Activated CD4-positive, alpha-beta T cell treated with anti-CD3 and anti-CD28 coated beads, Interleukin-2, amount 10 ng/mL, durations not matched to agents 7 days and 5 days (primary cell): ENCODE measurements at regions not wholly inside any gene's neighbourhood (a gene's known extent, or its start where the extent isn't known, plus 50 kb on each side); places are given as distances from the start of the nearest gene placed in this dataset.
A peak's percentile ranks its signal among the peaks of the same experiment; 100 is the strongest.

Experiments
- CTCF ChIA-PET: fragments of 350-600 bp; sonication (Branson Sonifier 250); formaldehyde crosslinking; loops from one replicate; lab custom pipeline; 2021; ENCODE audit warnings: antibody characterized with exemption; lab: Charles Lee
- POLR2A ChIA-PET: fragments of 350-600 bp; sonication (Branson Sonifier 250); formaldehyde crosslinking; loops from one replicate; lab custom pipeline; 2021; ENCODE audit warnings: antibody characterized with exemption; lab: Charles Lee
- DNase-seq: peaks from one replicate; pipeline ENCODE4 v3.0.0-alpha.2; 2020
- H3K27ac Mint-ChIP-seq: one replicate; pipeline ENCODE4 v1.8.0; 2021; ENCODE audit warnings: mild to moderate bottlenecking, moderate library complexity, mixed read lengths
- H3K27me3 Mint-ChIP-seq: one replicate; pipeline ENCODE4 v1.8.0; 2021; ENCODE audit warnings: mixed read lengths
- H3K36me3 Mint-ChIP-seq: one replicate; pipeline ENCODE4 v1.8.0; 2021; ENCODE audit warnings: low read depth, mixed read lengths
- H3K4me1 Mint-ChIP-seq: one replicate; pipeline ENCODE4 v1.8.0; 2021; ENCODE audit warnings: mixed read lengths
- H3K4me3 Mint-ChIP-seq: one replicate; pipeline ENCODE4 v1.8.0; 2021; ENCODE audit warnings: mild to moderate bottlenecking, moderate library complexity, mixed read lengths
- H3K9me3 Mint-ChIP-seq: one replicate; pipeline ENCODE4 v1.8.0; 2021; ENCODE audit warnings: mixed read lengths

- Mint-ChIP-seq H3K27me3 (peaks cover 17% of the 10 kb centered on the region), H3K27ac (no peak overlapping the region), H3K36me3 (peaks cover 2% of the 10 kb centered on the region), H3K4me3 (no peak overlapping the region), H3K4me1 (no peaks in the 10 kb centered on the region), H3K9me3 (peaks cover 14% of the 10 kb centered on the region)
- DNase-seq, result no peak
- ChIA-PET POLR2A (interaction anchor here (0.7 kb wide), 1 partner anchor 136 kb away, joined by 3 read pairs; no protein-coding TSS in a partner anchor), CTCF (interaction anchor here (1.2 kb wide), 1 partner anchor 32 kb away, joined by 3 read pairs; no protein-coding TSS in a partner anchor)
Measured at GRCh38 chr6:45758787-45759471, 256.7 kb downstream of the CLIC5 start.

- Mint-ChIP-seq H3K9me3 (peaks cover 6% of the 10 kb centered on the region), H3K4me3 (no peak overlapping the region), H3K36me3 (no peaks in the 10 kb centered on the region), H3K4me1 (no peaks in the 10 kb centered on the region), H3K27ac (no peak overlapping the region), H3K27me3 (peaks cover 8% of the 10 kb centered on the region)
- DNase-seq, result no peak
- ChIA-PET POLR2A (no interaction called here), CTCF (no interaction called here)
Measured at GRCh38 chr6:45757443-45758130, 258.1 kb downstream of the CLIC5 start.

- H3K9me3 Mint-ChIP-seq, result peaks cover 5% of the 10 kb centered on the region
- no peaks in the 10 kb centered on the region for H3K4me1 Mint-ChIP-seq
- no peak overlapping the region for H3K4me3 Mint-ChIP-seq
- H3K36me3 Mint-ChIP-seq, result no peaks in the 10 kb centered on the region
- no peak for DNase-seq
- no peak overlapping the region for H3K27ac Mint-ChIP-seq
- POLR2A ChIA-PET, result no interaction called here
- CTCF ChIA-PET, result interaction anchor here (0.6 to 0.7 kb wide), 2 partner anchors 33 to 73 kb away, joined by 3 read pairs; no protein-coding TSS in a partner anchor
- H3K27me3 Mint-ChIP-seq, result peaks cover 4% of the 10 kb centered on the region
Measured at GRCh38 chr6:45756606-45757005, 259.1 kb downstream of the CLIC5 start.

GRCh38 chr6:45754432-45754831, 261.2 kb downstream of the CLIC5 start:
- no peak overlapping the region for H3K27ac Mint-ChIP-seq
- peaks cover 2% of the 10 kb centered on the region for H3K27me3 Mint-ChIP-seq
- peaks cover 3% of the 10 kb centered on the region for H3K9me3 Mint-ChIP-seq
- ChIA-PET POLR2A (no interaction called here), CTCF (no interaction called here)
- no peak overlapping the region for H3K4me3 Mint-ChIP-seq
- no peaks in the 10 kb centered on the region for H3K4me1 Mint-ChIP-seq
- no peak for DNase-seq
- no peaks in the 10 kb centered on the region for H3K36me3 Mint-ChIP-seq

GRCh38 chr6:45746046-45746445, 269.6 kb downstream of the CLIC5 start:
- peaks cover 16% of the 10 kb centered on the region for H3K4me1 Mint-ChIP-seq
- peaks cover 2% of the 10 kb centered on the region for H3K36me3 Mint-ChIP-seq
- CTCF ChIA-PET, result interaction anchor here (0.8 kb wide), 1 partner anchor 175 kb away, joined by 3 read pairs; no protein-coding TSS in a partner anchor
- peaks cover 25% of the 10 kb centered on the region for H3K9me3 Mint-ChIP-seq
- no peak overlapping the region for H3K4me3 Mint-ChIP-seq
- no peak overlapping the region for H3K27ac Mint-ChIP-seq
- POLR2A ChIA-PET, result no interaction called here
- no peak for DNase-seq
- peaks cover 2% of the 10 kb centered on the region for H3K27me3 Mint-ChIP-seq

- Mint-ChIP-seq H3K9me3 (peaks cover 18% of the 10 kb centered on the region), H3K4me3 (no peak overlapping the region), H3K27me3 (no peaks in the 10 kb centered on the region), H3K36me3 (no peaks in the 10 kb centered on the region), H3K27ac (no peak overlapping the region), H3K4me1 (peaks cover 21% of the 10 kb centered on the region)
- CTCF ChIA-PET, result interaction anchor here (1.2 to 1.6 kb wide), 2 partner anchors 17 to 79 kb away, joined by 3 to 5 read pairs; no protein-coding TSS in a partner anchor
- POLR2A ChIA-PET, result no interaction called here
- no peak for DNase-seq
Measured at GRCh38 chr6:45743028-45743615, 272.5 kb downstream of the CLIC5 start.

- CTCF ChIA-PET, result interaction anchor here (0.7 to 1.6 kb wide), 4 partner anchors 9 to 169 kb away, joined by 3 to 5 read pairs (median 4); no protein-coding TSS in a partner anchor
- POLR2A ChIA-PET, result no interaction called here
- Mint-ChIP-seq H3K4me3 (no peak overlapping the region), H3K27ac (no peak overlapping the region), H3K9me3 (peaks cover 13% of the 10 kb centered on the region), H3K36me3 (no peaks in the 10 kb centered on the region), H3K27me3 (no peaks in the 10 kb centered on the region), H3K4me1 (peaks cover 26% of the 10 kb centered on the region)
- no peak for DNase-seq
Measured at GRCh38 chr6:45742591-45742990, 273.1 kb downstream of the CLIC5 start.

- Mint-ChIP-seq H3K9me3 (peaks cover 5% of the 10 kb centered on the region), H3K27me3 (no peaks in the 10 kb centered on the region), H3K36me3 (no peaks in the 10 kb centered on the region), H3K4me3 (no peak overlapping the region), H3K27ac (peak overlapping the region; percentile 80), H3K4me1 (peaks cover 35% of the 10 kb centered on the region)
- POLR2A ChIA-PET, result no interaction called here
- no peak for DNase-seq
- CTCF ChIA-PET, result interaction anchor here (0.7 to 1.1 kb wide), 2 partner anchors 8 to 170 kb away, joined by 3 to 4 read pairs; no protein-coding TSS in a partner anchor
Measured at GRCh38 chr6:45741437-45742171, 274.1 kb downstream of the CLIC5 start.

GRCh38 chr6:45739058-45739457, 276.6 kb downstream of the CLIC5 start:
- POLR2A ChIA-PET, result no interaction called here
- no peak overlapping the region for H3K27ac Mint-ChIP-seq
- H3K4me1 Mint-ChIP-seq, result peaks cover 44% of the 10 kb centered on the region
- no peak for DNase-seq
- H3K4me3 Mint-ChIP-seq, result no peak overlapping the region
- peaks cover 2% of the 10 kb centered on the region for H3K36me3 Mint-ChIP-seq
- peaks cover 3% of the 10 kb centered on the region for H3K27me3 Mint-ChIP-seq
- CTCF ChIA-PET, result interaction anchor here (1.2 kb wide), 1 partner anchor 42 kb away, joined by 3 read pairs; no protein-coding TSS in a partner anchor
- H3K9me3 Mint-ChIP-seq, result no peaks in the 10 kb centered on the region

- H3K36me3 Mint-ChIP-seq, result peaks cover 2% of the 10 kb centered on the region
- DNase-seq, result no peak
- peak overlapping the region; percentile 60 for H3K27ac Mint-ChIP-seq
- H3K27me3 Mint-ChIP-seq, result peaks cover 6% of the 10 kb centered on the region
- peaks cover 44% of the 10 kb centered on the region for H3K4me1 Mint-ChIP-seq
- no peaks in the 10 kb centered on the region for H3K9me3 Mint-ChIP-seq
- ChIA-PET POLR2A (no interaction called here), CTCF (interaction anchor here (1.2 to 1.7 kb wide), 4 partner anchors 10 to 184 kb away, joined by 3 to 6 read pairs (median 4); no protein-coding TSS in a partner anchor)
- no peak overlapping the region for H3K4me3 Mint-ChIP-seq
Measured at GRCh38 chr6:45738057-45738455, 277.6 kb downstream of the CLIC5 start.

GRCh38 chr6:45737331-45738056, 278.2 kb downstream of the CLIC5 start:
- H3K9me3 Mint-ChIP-seq, result no peaks in the 10 kb centered on the region
- peaks cover 8% of the 10 kb centered on the region for H3K27me3 Mint-ChIP-seq
- no peak overlapping the region for H3K4me3 Mint-ChIP-seq
- DNase-seq, result peak; percentile 32
- H3K36me3 Mint-ChIP-seq, result peaks cover 2% of the 10 kb centered on the region
- H3K4me1 Mint-ChIP-seq, result peaks cover 43% of the 10 kb centered on the region
- peak overlapping the region; percentile 60 for H3K27ac Mint-ChIP-seq
- CTCF ChIA-PET, result interaction anchor here (1.2 to 1.7 kb wide), 4 partner anchors 10 to 185 kb away, joined by 3 to 6 read pairs (median 4); no protein-coding TSS in a partner anchor
- POLR2A ChIA-PET, result interaction anchor here (0.6 kb wide), 1 partner anchor 11 kb away, joined by 5 read pairs; no protein-coding TSS in a partner anchor
